Stimulated activated CD8-positive, alpha-beta memory T cell treated with anti-CD3 and anti-CD28 coated beads, Interleukin-4, amount 100 ng/mL, for 48 hours (primary cell): ENCODE measurements at regions not wholly inside any gene's neighbourhood (a gene's known extent, or its start where the extent isn't known, plus 50 kb on each side); places are given as distances from the start of the nearest gene placed in this dataset.
"Not testable (repeated sequence)": the region's sequence is repeated elsewhere in the genome, so short reads cannot be mapped to it uniquely, and the experiment has no call there.

Source experiments
- DNase-seq: peaks from one replicate; pipeline ENCODE4 v3.0.0-alpha.2; 2020

DNA sequence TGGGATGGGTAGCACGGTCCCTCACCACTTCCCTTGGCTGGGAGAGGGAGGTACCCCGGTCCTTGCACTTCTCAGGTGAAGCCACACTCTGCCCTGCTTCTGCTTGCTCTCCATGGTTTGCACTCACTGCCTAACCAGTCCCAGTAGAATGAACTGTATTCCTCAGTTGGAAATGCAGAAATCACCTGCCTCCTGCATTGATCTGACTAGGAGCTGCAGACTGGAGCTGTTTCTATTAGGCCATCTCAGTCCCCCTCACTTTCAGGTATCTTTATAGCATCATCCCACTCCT is 264.9 kb downstream of the ZWINT start:
- no peak for DNase-seq

DNA sequence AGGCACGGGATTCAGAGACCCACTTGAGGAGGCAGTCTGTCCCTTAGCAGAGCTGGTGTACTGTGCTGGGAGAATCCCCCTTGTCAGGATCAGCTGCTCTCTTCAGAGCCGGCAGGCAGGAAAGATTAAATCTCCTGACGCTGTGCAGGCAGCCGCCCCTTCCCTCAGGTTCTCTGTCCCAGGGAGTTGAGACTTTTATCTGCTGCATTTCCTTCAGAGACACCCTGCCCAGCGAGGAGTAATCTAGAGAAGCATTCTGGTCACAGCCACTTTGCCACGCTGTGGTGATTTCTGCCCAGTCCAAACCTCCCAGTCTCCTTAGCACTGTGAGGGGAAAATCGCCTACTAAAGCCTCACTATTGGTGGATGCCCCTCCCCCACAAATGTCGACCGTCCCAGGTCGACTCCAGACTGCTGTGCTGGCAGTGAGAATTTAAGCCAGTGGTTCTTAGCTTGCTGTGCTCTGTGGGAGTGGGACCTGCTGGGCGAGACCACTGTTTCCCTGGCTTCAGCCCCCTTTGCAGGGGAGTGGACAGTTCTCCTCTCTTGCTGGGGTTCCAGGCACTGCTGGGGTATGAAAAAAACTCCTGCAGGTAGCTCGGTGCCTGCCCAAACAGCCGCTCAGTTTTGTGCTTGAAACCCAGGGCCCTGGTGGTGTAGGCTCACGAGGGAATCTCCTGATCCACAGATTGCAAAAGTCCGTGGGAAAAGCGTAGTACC is 265.4 kb downstream of the ZWINT start:
- no peak for DNase-seq

DNA sequence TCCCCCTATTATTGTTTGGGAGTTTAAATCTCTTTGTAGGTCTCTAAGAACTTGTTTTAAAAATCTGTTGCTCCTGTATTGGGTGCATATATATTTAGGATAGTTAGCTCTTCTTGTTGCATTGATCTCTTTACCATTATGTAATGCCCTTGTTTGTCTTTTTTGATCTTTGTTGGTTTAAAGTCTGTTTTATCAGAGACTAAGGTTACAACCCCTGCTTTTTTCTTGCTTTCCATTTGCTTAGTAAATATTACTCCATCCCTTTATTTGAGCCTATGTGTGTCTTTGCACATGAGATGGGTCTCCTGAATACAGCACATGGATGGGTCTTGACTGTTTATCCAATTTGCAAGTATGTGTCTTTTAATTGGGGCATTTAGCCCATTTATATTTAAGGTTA is 267.4 kb downstream of the ZWINT start:
- not testable (repeated sequence) for DNase-seq

- no peak for DNase-seq
Measured at GRCh38 chr10:56091872-56092271, 269.2 kb downstream of the ZWINT start.

DNA sequence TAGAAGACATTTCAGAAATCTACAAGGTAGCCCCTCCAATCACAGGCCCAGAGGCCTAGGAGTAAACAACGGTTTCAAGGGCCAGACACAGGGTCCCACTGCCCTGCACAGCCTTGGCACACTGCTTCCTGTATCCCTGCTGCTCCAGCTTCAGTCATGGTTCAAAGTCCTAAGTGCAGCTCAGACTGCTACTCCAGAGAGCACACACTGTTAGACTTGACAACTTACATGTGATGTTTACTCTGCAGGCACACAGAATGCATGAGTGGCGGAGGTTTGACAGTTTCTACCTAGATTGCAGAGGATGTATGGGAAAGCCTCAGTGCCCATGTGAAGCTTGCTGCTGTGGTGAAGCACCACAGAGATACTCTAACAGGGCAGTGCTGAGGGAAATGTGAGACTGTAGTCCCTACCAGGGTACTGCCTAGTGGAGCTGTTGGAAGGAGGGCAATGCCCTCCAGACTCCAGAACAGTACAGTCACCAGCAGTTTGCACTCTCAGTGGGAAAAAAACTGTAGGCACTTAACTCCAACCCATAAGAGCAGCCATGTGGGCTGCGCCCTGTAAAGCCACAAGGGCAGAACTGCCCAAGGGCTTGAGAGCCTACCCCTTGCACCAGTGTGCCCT is 270.0 kb downstream of the ZWINT start:
- no peak for DNase-seq

GRCh38 chr10:56085406-56086122 is 275.5 kb downstream of the ZWINT start:
- DNase-seq, result no peak

GRCh38 chr10:56082169-56082568 is 278.9 kb downstream of the ZWINT start:
- no peak for DNase-seq

DNA sequence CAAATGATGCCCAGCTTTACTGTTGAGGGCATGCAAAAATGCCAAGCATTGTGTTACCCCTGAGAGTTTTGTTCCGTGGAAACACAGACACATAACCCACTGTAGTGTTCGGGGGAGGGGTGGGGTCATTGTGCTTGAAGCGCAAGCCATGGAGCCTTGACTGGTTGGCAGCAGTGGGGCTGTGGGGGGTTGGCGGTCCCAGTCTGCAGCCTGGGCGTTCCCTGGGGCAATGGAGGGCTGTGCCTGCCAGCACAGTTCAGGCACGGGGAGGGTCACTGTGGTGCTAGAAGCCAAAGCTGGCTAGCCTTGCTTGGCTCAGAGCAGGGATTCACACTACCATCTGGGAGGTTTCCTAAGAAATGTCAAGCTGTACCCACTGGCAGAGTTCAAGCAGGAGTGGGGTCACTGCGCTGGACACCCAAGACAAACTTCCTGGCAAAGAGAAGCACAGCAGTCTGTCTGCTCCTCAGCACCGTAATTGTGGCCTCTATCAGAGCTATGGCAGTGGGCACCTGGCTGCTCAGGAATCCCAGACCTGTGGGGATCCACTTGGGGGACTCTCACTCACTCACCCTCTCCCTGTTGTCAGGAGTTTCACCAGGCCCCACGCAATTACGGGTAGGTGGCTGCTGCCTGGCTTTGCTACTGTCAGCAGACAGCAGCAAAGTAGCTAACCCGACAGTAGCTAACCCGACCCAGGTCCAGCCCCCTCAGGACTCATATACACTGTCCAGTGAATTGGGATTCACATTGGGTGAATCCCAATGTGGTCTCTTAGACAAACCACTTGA is 292.4 kb downstream of the ZWINT start:
- no peak for DNase-seq

DNA sequence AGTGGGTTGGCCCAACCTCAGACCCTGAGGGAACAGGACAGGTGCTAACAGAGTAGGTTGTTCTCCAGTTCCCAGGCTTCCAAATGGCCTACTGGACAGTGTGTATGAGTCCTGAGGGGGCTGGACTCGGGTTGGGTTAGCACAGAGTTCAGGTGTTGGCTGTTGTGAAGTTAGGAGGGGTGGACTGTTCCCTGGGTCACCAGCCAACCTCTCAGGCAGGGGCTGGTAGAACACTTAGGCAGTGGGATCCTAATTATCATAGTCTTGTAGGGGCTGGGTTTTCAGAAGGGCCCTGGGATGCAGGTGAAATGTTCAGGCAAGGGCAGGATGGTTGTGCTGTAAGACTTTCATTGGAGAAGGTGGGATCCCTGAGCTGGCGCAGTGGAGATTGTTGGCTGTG is 293.0 kb downstream of the ZWINT start:
- no peak for DNase-seq

GRCh38 chr10:56063642-56064041 is 297.4 kb downstream of the ZWINT start:
- no peak for DNase-seq

- no peak for DNase-seq
Measured at GRCh38 chr10:56057860-56058259, 303.2 kb downstream of the ZWINT start.

GRCh38 chr10:56035489-56035888 is 325.6 kb downstream of the ZWINT start:
- no peak for DNase-seq

DNA sequence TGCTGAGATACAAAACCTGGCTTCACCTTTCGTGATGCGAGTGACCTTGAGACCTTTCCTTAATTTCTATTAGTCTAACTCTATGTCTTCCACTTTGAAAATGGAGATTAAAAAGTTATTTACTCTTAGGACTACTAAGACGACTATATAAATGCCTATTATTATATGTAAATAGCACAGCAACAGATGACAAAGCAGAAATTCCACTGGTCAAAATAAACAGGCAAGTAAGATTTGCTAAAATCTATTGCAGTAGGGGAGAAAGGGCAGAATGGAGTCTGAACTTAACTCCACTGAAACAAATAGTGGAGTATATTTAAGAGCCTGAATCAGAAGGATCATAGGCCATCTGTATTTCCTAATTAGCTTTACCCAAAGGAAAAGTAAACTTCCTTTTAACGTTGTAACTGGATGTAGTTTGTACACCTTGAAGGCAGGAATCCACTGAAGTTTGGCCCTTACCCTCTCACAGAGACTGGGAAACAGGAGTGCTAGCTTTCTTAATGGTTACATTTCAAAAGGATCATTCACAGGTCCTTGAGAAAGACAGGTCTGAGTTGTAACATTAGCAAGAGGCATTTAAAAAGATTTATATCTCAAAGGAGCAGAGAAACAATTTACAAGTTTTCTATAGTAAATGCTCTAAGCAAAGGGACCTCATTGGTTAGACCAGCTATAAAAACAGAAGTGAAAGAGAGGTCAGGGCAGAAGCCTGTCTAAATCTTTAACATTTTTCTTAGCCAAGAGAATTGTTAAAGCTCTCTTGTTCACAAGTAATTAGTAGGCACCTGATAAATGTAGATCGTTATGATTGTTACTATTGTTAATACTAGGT is 332.5 kb downstream of the ZWINT start:
- DNase-seq, result no peak

DNA sequence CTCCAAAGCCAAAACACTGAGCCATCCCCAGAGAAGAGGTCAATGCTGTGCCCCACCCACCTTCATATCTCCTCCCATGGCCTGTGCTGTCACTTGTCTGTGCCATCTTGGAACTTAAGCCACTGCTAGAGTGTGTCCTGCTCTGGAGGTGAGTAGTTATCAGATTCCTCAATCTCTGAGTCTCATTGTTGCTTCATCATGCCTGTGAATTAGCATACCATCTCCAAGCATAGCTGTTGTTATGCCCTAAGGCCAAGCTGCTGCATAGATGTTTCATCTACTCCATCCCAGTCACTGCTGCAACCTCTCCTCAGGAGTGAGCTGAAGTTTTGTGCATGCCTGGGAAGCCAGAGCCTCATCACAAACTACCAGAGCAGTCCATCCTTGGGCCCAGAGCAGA is 349.0 kb downstream of the ZWINT start:
- DNase-seq, result no peak

GRCh38 chr10:56003555-56003954 is 357.5 kb downstream of the ZWINT start:
- DNase-seq, result no peak

DNA sequence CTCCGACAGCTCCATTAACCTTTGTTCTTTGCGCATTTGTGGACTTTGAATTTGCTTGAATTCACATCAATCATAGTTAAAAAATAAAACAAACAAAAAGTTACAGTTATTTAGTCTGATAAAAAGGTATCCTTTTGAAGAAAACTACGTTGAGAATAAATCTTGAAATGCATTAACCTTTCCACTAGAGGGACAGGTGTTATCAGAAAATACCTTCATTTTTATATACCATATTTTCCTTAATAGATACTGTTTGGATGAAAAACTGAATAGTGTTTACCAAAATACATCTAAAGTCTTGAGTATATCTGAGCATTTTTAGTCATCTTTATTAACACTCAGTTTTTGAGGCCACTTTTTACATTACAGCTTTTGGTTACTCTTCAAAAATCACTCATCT is 371.9 kb downstream of the ZWINT start:
- DNase-seq, result no peak

GRCh38 chr10:55979203-55979602 is 381.9 kb downstream of the ZWINT start:
- DNase-seq, result no peak

DNA sequence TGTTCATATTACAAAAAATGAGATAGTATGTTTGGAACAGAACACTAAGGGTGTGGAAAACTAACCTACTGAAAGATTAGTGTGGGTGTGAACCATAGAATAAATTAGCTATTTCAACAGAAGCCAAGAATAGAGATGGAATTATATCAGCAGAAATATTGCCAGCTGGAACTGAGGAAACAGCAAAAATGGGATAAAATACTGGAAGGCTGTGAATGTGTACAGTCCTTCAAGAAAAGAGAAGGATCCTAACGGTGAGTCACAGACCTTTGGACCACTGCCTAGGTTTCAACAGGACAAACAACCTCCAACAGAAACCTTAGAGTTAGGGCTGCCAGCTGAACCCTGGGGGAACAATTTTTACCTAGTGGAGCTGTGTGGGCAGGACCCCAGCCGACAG is 395.0 kb downstream of the ZWINT start:
- DNase-seq, result no peak

DNA sequence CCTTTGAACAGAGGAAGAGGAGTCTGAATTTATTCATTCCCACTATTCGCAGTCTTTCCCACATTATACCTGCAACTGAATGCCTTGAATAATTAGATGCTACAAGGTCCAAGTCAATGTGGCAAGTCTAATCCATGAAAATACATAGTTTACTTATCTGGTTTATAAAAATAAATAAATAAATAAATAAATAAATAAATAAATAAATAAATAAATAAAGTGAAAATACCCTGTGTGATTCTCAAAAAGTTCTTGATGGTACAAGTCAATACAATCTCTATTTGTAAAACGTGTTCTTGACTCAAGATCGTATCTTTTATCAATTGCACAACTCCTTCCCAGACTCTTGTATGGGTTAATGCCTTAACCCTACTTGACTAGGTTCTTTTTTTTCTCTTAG is 417.7 kb downstream of the ZWINT start:
- DNase-seq, result no peak

- no peak for DNase-seq
Measured at GRCh38 chr10:55929291-55929690, 431.8 kb downstream of the ZWINT start.

DNA sequence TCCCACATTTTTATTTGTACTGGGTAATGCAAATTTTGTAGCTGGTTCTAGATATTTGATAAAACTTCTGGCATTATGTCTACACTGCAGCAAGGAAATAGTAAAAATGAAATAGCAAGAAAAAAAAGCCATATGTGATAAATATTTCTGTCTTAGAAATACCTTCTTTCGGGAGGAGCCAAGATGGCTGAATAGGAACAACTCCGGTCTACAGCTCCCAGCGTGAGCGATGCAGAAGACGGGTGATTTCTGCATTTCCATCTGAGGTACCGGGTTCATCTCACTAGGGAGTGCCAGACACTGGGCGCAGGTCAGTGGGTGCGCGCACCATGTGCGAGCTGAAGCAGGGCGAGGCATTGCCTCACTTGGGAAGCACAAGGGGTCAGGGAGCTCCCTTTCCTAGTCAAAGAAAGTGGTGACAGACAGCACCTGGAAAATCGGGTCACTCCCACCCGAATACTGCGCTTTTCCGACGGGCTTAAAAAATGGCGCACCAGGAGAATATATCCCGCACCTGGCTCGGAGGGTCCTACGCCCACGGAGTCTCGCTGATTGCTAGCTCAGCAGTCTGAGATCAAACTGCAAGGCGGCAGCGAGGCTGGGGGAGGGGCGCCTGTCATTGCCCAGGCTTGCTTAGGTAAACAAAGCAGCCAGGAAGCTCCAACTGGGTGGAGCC is 461.4 kb downstream of the ZWINT start:
- not testable (repeated sequence) for DNase-seq

- no peak for DNase-seq
Measured at GRCh38 chr10:55897490-55897921, 463.6 kb downstream of the ZWINT start.
